ENCODE measurements at regions not wholly inside any gene's neighbourhood (a gene's known extent, or its start where the extent isn't known, plus 50 kb on each side); places are given as distances from the start of the nearest gene placed in this dataset.

- no peaks in the 10 kb centered on the region for H3K27me3 ChIP-seq (ENCODE audit: control insufficient read depth in 2 of 2, insufficient read depth in 2 of 2, low read length in 2 of 2)
- no peaks in the 10 kb centered on the region for H3K9me1 ChIP-seq (ENCODE audit: control insufficient read depth, insufficient read depth, low read length)
- H3K4me1 ChIP-seq (replicated peaks in 1 of 2; ENCODE audit: control insufficient read depth in 2 of 2, insufficient read depth in 2 of 2, low read length in 2 of 2), result no peaks in the 10 kb centered on the region
- no peaks in the 10 kb centered on the region for H4K20me1 ChIP-seq (replicated peaks; ENCODE audit: control insufficient read depth, insufficient read depth, low read length)
- H3K9me3 ChIP-seq (replicated peaks; ENCODE audit: control insufficient read depth, insufficient read depth, low read depth, low read length), result no peaks in the 10 kb centered on the region
- H3K9ac ChIP-seq (ENCODE audit: insufficient read depth in 1 of 2, low read depth in 2 of 2, low read length in 2 of 2), result no peak overlapping the region
- H3K79me2 ChIP-seq (ENCODE audit: control insufficient read depth, insufficient read depth, low read length), result no peaks in the 10 kb centered on the region
- ChIA-PET POLR2A (no interaction called here), CTCF (ENCODE audit: low intra/inter-chr PET ratio) (no interaction called here)
- in situ Hi-C loops (cut with MboI), result no loop called here
- no TSS peak for BruUV-seq (replicated peaks)
- intact Hi-C loops (cut with micrococcal nuclease), result no loop called here
- no peak overlapping the region for H2AFZ ChIP-seq (ENCODE audit: low read depth, low read length)
- H3K27ac ChIP-seq (ENCODE audit: extremely low read depth, low read depth, low read length), result no peak overlapping the region
- DNase-seq (ENCODE audit: extremely low read depth in 1 of 4, low spot score in 3 of 4) (no peak), FAIRE-seq (no peak), ATAC-seq (no peak)
- no peak overlapping the region for H3K4me2 ChIP-seq (ENCODE audit: insufficient read depth, low read length)
- WGBS (ENCODE audit: insufficient coverage, low coverage, missing lambda C conversion rate), result 0% methylated on average over 7 of the region's 7 CpGs
- H3K4me3 ChIP-seq, result no peak overlapping the region
- no peaks in the 10 kb centered on the region for H3K36me3 ChIP-seq (ENCODE audit: control insufficient read depth, insufficient read depth, low read length)
- TF ChIP-seq, protein P1, sequence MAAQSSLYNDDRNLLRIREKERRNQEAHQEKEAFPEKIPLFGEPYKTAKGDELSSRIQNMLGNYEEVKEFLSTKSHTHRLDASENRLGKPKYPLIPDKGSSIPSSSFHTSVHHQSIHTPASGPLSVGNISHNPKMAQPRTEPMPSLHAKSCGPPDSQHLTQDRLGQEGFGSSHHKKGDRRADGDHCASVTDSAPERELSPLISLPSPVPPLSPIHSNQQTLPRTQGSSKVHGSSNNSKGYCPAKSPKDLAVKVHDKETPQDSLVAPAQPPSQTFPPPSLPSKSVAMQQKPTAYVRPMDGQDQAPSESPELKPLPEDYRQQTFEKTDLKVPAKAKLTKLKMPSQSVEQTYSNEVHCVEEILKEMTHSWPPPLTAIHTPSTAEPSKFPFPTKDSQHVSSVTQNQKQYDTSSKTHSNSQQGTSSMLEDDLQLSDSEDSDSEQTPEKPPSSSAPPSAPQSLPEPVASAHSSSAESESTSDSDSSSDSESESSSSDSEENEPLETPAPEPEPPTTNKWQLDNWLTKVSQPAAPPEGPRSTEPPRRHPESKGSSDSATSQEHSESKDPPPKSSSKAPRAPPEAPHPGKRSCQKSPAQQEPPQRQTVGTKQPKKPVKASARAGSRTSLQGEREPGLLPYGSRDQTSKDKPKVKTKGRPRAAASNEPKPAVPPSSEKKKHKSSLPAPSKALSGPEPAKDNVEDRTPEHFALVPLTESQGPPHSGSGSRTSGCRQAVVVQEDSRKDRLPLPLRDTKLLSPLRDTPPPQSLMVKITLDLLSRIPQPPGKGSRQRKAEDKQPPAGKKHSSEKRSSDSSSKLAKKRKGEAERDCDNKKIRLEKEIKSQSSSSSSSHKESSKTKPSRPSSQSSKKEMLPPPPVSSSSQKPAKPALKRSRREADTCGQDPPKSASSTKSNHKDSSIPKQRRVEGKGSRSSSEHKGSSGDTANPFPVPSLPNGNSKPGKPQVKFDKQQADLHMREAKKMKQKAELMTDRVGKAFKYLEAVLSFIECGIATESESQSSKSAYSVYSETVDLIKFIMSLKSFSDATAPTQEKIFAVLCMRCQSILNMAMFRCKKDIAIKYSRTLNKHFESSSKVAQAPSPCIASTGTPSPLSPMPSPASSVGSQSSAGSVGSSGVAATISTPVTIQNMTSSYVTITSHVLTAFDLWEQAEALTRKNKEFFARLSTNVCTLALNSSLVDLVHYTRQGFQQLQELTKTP (IDR thresholded peaks at IDR 0.05; ENCODE audit: low read depth in 1 of 2, partially characterized antibody in 2 of 2), result no peak
- TF ChIP-seq ZNF184 (CRISPR knock-in tag; IDR thresholded peaks at IDR 0.05) (no peak), SMARCC2 (IDR thresholded peaks at IDR 0.05; ENCODE audit: low read depth) (no peak), ZNF778 (CRISPR knock-in tag; IDR thresholded peaks at IDR 0.05) (no peak), MIER1 (IDR thresholded peaks at IDR 0.05; ENCODE audit: low read depth) (no peak)
- TF ChIP-seq, protein P2, sequence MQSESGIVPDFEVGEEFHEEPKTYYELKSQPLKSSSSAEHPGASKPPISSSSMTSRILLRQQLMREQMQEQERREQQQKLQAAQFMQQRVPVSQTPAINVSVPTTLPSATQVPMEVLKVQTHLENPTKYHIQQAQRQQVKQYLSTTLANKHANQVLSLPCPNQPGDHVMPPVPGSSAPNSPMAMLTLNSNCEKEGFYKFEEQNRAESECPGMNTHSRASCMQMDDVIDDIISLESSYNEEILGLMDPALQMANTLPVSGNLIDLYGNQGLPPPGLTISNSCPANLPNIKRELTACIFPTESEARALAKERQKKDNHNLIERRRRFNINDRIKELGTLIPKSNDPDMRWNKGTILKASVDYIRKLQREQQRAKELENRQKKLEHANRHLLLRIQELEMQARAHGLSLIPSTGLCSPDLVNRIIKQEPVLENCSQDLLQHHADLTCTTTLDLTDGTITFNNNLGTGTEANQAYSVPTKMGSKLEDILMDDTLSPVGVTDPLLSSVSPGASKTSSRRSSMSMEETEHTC (IDR thresholded peaks at IDR 0.05), result no peak
- TF ChIP-seq, protein P3, sequence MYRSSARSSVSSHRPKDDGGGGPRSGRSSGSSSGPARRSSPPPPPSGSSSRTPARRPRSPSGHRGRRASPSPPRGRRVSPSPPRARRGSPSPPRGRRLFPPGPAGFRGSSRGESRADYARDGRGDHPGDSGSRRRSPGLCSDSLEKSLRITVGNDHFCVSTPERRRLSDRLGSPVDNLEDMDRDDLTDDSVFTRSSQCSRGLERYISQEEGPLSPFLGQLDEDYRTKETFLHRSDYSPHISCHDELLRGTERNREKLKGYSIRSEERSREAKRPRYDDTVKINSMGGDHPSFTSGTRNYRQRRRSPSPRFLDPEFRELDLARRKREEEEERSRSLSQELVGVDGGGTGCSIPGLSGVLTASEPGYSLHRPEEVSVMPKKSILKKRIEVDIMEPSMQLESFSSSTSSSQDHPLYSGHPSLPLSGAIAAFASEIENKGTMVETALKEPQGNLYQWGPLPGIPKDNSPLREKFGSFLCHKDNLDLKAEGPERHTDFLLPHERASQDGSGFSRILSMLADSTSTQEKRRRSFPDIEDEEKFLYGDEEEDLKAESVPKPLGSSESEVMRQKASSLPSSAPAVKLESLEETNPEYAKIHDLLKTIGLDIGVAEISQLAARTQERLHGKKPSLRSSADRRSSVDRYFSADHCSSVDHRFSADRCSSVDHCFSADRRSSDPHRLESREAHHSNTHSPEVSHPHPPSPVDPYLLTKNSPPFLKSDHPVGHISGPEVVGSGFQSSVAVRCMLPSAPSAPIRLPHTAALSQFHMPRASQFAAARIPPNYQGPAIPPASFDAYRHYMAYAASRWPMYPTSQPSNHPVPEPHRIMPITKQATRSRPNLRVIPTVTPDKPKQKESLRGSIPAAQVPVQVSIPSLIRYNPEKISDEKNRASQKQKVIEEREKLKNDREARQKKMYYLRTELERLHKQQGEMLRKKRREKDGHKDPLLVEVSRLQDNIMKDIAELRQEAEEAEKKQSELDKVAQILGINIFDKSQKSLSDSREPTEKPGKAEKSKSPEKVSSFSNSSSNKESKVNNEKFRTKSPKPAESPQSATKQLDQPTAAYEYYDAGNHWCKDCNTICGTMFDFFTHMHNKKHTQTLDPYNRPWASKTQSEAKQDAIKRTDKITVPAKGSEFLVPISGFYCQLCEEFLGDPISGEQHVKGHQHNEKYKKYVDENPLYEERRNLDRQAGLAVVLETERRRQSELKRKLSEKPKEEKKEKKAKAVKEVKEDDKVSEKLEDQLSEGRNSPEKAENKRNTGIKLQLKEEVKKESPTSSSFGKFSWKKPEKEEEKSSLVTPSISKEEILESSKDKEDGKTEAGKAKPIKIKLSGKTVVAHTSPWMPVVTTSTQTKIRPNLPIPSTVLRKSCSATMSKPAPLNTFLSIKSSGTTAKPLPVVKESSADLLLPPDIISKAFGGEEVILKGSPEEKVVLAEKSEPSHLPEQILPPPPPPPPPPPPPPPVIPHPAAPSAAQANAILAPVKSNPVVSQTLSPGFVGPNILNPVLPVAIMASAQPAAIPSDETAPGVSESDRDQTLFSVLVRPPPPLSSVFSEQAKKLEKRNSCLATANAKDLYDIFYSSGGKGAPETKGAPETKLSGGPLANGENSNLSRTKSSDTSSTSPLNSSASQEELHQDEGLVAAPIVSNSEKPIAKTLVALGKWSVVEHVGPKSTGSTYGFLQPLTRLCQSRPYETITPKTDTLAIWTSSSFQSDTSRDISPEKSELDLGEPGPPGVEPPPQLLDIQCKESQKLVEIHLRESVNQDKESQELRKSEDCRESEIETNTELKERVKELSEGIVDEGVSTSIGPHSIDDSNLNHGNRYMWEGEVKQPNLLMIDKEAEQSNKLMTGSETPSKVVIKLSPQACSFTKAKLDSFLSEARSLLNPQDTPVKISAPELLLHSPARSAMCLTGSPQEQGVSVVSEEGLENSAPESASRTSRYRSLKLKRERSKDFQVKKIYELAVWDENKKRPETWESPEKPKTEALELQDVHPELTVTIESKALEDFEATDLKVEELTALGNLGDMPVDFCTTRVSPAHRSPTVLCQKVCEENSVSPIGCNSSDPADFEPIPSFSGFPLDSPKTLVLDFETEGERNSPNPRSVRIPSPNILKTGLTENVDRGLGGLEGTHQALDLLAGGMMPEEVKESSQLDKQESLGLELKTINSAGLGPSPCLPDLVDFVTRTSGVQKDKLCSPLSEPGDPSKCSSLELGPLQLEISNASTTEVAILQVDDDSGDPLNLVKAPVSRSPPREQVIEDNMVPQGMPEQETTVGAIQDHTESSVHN (IDR thresholded peaks at IDR 0.05; ENCODE audit: borderline replicate concordance in 1 of 2, low read depth in 1 of 2), result no peak
These were observed 234.9 kb upstream of the CAND1 start for GRCh38 chr12:67034110-67034879.

Data from K562 (cell line).